WTC11 (cell line): ENCODE measurements at regions not wholly inside any gene's neighbourhood (a gene's known extent, or its start where the extent isn't known, plus 50 kb on each side); places are given as distances from the start of the nearest gene placed in this dataset.

ENCODE experiments used
- ATF6 ChIP-seq: sonication (generic); formaldehyde crosslinking; IDR thresholded peaks from 2 replicates; pipeline ENCODE4 v1.8.1; 2023; ENCODE audit warnings: mild to moderate bottlenecking, missing genetic modification reagents
- NFE2L1 ChIP-seq: sonication (generic); formaldehyde crosslinking; IDR thresholded peaks from 2 replicates; pipeline ENCODE4 v1.8.1; 2023; ENCODE audit warnings: missing genetic modification reagents
- ZMAT4 ChIP-seq: fragments of 250-450 bp; sonication (Bioruptor Pico); IDR thresholded peaks from 2 replicates; pipeline ENCODE4 v1.9.0; 2021; ENCODE audit warnings: mild to moderate bottlenecking
- ZNF425 ChIP-seq: fragments of 250-450 bp; sonication (Bioruptor Pico); conservative IDR thresholded peaks from 2 replicates; pipeline ENCODE4 v1.9.0; 2021; ENCODE audit warnings: mild to moderate bottlenecking

- TF ChIP-seq ZNF425 (CRISPR knock-in tag) (peak; percentile 67), ZMAT4 (no peak), NFE2L1 (CRISPR knock-in tag) (no peak), ATF6 (CRISPR knock-in tag) (no peak)
Observed at GRCh38 chr6:26252077-26252472, 112.9 kb upstream of the BTN3A2 start.
